Activated T-cell treated with anti-CD3 and anti-CD28 coated beads for 1 hour (primary cell): ENCODE measurements at regions not wholly inside any gene's neighbourhood (a gene's known extent, or its start where the extent isn't known, plus 50 kb on each side); places are given as distances from the start of the nearest gene placed in this dataset.
"Not testable (repeated sequence)": the region's sequence is repeated elsewhere in the genome, so short reads cannot be mapped to it uniquely, and the experiment has no call there.

Experiments
- DNase-seq: peaks from one replicate; pipeline ENCODE4 v3.0.0-alpha.2; 2020; ENCODE audit warnings: low read depth

DNA sequence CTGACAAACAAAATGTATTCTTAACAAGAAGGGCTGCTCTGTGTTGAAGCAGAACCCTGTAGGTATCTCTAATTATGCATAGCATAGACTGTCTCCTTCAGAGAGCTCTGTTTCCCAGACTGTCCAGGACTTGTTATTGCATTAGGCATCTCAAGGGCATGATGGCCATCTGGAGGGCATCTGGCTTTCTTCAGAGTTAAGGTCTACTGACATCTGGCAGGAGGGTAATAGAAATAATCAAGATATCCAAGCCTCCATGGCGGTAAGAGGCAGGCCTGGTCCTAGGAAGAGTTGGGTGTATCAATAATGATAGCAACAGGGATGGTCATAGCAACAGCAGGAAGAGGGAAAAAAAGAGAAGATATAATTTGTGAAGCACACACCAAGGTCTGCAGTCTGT lies 161.2 kb downstream of the TTC8 start:
- DNase-seq = no peak

GRCh38 chr14:88986146-88986841 lies 161.8 kb downstream of the TTC8 start:
- DNase-seq = no peak

- not testable (repeated sequence) for DNase-seq
Measured at GRCh38 chr14:88986908-88987307, 162.5 kb downstream of the TTC8 start.

GRCh38 chr14:88987516-88987915 lies 163.1 kb downstream of the TTC8 start:
- DNase-seq = no peak

DNA sequence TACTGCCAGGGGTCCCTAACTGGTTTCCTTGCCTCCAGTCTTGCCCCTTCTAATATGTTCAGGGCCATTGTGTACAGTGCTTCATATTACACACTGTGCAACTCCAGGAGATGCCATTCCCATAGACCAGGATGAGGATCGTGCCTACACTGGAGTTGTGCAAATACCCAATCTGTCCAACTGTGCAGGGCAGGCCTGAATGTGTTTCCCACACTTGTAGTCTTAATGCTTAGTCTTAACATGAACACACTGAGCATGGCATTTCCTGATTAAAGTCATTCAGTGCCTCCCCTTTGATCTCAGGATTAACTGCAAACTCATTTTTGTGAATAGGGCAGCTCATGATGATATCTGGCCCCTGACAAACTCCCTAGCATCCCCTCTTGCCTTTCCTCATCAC lies 165.5 kb downstream of the TTC8 start:
- no peak for DNase-seq

DNA sequence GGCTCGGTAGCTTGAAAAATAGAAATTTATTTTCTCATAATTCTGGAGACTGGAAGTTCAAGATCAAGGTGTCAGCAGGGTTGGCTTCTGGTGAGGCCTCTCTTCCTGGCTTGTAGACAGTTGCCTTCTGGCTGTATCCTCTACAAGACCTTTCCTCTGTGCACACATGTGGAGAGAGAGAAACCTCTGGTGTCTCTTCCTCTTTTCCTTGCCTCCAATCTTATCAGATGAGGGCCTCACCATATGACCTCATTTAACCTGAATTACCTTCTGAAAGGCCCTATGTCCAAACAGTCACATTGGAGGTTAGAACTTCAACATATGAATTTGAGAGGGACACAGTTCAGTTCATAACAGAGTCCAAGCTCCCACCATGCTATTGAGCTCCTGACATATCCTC lies 166.4 kb downstream of the TTC8 start:
- DNase-seq = no peak

DNA sequence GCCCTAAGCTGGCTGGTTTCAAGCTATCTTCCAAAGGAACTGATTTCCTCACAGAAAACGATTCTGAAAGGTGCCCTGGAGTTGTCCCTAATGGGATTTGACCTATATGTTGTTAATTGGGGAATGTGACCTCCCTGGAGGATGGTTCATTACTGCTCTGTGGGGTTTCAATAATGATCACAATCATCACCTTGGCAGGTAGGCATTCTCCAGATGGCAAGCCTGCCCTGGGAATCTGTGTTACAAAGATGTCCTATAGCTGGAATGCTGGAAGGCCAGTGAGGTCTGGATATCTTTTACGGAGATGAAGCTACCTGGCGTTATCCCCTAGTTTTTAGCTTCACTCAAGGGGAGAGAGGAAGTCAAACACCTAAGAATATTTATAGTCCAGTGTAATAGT lies 167.6 kb downstream of the TTC8 start:
- no peak for DNase-seq

GRCh38 chr14:88993946-88994345 lies 169.5 kb downstream of the TTC8 start:
- DNase-seq = no peak

DNA sequence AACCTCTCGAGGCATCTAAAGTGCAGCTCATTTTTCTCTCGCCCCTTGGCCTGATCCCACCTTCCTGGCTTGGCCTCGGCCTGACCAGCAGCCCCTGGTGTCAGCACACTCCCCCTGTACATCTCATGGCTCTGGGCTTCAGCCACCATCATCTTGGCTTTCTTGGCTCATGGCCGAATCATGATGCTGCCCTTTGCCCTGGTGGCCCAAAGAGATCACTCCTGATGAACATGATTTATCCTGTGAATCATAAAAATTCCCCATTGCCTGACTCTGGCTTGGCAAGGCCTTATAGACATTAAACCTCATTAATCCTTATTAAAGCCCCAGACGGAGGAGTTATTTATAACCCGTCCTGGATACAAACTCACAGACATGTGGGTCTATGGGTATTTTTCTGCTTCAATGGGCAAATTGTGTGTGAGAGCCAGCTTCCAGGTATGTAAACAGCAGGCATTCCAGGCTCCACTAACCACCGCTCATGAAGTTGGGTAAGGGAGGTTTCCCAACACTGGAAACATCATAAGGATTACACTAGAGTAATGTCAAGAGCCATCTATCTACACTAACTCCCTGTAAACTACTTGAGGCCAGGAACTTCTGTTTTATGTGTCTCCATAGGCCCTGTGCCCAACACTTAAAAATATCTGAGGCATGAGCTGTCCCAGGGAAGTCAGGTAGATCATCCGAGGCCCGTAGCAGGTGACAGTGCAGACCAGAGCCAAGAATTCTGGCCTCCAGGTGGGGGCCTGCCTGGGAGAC lies 171.2 kb downstream of the TTC8 start:
- no peak for DNase-seq

GRCh38 chr14:88998027-88998426 lies 173.6 kb downstream of the TTC8 start:
- DNase-seq = no peak

DNA sequence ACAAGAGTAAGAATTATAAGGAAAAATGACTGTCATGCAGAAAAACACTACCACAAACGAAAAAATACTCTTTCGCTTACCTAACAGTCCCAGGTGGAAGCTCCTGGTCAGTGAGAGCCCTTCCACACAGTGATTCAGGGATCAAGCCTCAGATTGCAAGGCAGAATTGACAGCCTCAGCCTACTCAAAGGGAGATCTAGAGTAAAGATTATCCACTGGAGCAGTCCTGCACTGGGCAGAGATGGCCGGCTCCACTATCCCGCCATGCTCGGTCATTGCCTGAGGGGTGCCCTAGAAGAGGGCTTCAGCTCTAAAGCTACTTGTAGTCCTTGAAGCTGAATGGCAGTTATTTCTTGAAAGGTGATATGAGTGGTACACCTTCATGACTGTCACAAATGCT lies 174.7 kb downstream of the TTC8 start:
- no peak for DNase-seq

DNA sequence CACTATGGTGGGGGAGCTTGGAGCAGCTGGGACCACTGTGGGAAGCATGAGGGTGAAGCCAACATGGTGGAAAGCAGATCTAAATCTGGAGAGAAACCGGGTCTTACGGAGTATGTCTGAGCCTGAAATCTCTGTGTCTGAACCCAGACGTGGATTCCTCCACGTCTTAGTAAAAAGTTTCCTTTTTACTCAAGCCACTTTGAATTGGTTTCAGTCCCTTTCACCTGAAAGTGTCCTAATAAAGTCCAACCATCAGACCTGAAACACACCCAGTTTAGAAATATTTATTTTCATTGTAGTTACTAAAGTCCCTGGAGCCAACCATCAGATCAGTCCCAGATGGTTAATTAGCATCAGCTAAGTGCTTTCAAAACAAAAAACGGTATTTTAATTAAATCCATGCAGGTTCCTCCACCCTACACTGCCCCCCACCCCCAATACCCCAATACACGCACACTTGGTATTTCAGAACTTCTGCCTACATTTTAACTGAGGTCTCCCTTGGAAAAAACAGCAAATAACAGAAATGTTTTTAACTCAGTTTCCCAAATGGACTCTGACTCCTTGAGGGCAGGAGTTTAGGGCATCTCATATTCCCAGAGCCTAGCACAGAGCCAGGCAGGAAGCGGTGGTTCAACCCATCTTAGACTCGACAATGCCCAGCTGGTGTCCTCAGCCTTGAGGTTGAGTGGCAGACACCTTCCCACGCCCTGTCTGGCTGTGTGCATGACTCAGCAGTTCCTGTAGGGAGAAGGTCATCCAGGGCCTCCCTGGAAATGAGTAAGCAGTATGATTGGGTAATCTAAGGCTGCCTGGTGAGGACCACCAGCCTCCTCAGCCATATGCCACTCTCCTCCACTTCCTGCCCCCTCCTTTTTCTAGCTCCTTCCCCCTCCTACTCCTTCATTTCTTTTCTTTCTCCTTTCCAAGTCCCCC lies 175.8 kb downstream of the TTC8 start:
- no peak for DNase-seq

GRCh38 chr14:89004166-89004565 lies 179.7 kb downstream of the TTC8 start:
- DNase-seq = no peak

- DNase-seq = no peak
Measured at GRCh38 chr14:89007906-89008305, 183.5 kb downstream of the TTC8 start.

DNA sequence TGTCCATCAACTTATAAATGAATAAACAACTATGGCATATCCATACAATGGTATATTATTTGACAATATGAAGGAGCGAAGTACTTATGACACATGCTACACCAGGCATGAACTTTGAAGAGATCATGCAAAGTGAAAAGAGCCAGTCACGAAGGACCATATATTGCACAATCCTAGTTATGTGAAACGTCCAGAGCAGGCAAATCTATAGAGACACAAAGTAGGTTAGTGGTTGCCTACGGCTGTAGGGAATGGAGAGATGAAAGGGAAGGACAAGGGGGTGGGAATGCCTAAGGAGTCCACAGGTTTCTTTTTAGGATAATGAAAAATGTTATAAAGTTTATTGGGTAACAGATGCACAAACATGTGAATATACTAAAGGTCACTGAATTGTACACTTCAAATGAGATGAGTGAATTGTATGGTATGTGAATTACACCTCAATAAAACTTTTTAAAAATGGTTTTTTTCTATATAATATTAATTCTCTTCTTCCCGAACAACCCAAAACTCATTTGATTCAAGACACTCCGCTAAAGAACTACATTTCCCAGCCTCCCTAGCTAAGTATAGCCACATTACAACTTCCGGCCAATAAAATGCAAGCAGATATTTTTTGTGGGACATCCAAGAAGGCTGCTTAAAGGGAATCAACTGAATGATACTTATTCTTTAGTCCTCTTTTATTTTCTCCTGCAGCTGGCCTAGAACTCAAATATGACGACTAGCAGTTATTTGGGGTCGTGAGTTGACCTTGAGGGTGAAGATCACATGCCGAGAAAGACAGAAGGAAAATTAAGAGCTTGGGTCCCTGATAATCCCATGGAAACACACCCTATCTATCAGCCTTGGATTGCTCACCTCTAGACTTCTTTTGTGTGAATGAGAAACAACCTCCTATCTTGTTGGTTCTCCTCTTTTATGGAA lies 187.2 kb downstream of the TTC8 start:
- no peak for DNase-seq

GRCh38 chr14:89012282-89013097 lies 188.0 kb downstream of the TTC8 start:
- DNase-seq = no peak

- DNase-seq = no peak
Measured at GRCh38 chr14:89013098-89013504, 188.7 kb downstream of the TTC8 start.

- no peak for DNase-seq
Measured at GRCh38 chr14:89013698-89014568, 189.5 kb downstream of the TTC8 start.

DNA sequence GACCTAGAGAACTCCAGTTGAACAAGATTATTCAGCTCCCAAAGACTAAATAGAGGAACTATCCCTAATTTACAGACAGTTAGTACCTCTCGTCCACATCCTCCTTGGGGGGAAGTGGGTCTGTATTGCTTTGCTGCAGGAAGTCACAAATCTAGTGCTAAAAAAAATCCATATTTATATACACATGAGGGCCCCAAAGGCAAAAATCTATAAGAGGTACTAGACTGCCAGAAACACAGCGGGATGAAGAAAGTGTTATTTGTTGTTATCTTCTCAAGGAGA lies 190.1 kb downstream of the TTC8 start:
- DNase-seq = no peak

- DNase-seq = no peak
Measured at GRCh38 chr14:89015016-89015415, 190.6 kb downstream of the TTC8 start.
